GM12865 (cell line): ENCODE measurements at regions not wholly inside any gene's neighbourhood (a gene's known extent, or its start where the extent isn't known, plus 50 kb on each side); places are given as distances from the start of the nearest gene placed in this dataset.

ENCODE experiments used
- DNase-seq: peaks from one replicate; pipeline ENCODE4 v3.0.0; 2010; ENCODE audit warnings: low read depth
- H3K4me3 ChIP-seq: 2 replicates; pipeline ENCODE4 v1.5.1; 2011; ENCODE audit warnings: mild to moderate bottlenecking, low read depth, low read length, control low read depth
- TF ChIP-seq, protein P1 (sequence below): IDR thresholded peaks from 2 replicates; pipeline ENCODE4 v1.5.1; 2011; ENCODE audit warnings: low read length, control low read depth, low read depth, inconsistent platforms; ENCODE audit not compliant: insufficient read depth; ENCODE audit errors: missing control alignments

DNA sequence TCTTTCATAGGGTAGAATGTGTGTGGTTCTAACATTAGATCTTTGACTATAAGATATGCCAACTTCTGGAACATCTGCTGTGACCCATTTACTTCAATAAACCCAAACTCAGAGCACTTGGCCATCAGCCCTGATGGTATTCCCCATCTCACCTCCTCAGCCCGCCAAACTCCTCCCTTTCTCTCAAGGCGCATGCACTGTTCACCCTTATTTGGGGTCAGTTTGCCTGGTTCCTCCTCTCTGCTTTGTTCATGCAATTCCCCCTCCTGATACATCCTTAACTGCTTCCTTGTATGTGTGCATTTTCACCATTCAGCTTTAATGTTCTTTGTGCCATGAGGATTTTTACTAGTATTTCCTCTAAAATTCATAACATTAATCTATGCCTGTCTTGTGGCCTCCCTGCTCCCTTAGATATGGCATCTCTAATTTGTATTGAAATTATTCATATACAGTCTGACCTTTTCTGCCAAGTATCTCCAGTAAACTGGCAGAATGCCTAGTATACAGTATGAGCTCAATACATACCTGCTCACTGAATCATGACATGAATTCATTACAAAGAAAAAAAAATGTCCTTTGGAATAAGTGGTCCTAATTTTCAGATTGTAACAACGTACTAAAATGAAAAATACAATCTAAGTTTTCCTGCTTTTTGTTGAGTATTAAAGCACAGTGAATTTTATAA is 336.8 kb upstream of the IGFBP3 start:
- no peak for DNase-seq
- TF ChIP-seq, protein P1, sequence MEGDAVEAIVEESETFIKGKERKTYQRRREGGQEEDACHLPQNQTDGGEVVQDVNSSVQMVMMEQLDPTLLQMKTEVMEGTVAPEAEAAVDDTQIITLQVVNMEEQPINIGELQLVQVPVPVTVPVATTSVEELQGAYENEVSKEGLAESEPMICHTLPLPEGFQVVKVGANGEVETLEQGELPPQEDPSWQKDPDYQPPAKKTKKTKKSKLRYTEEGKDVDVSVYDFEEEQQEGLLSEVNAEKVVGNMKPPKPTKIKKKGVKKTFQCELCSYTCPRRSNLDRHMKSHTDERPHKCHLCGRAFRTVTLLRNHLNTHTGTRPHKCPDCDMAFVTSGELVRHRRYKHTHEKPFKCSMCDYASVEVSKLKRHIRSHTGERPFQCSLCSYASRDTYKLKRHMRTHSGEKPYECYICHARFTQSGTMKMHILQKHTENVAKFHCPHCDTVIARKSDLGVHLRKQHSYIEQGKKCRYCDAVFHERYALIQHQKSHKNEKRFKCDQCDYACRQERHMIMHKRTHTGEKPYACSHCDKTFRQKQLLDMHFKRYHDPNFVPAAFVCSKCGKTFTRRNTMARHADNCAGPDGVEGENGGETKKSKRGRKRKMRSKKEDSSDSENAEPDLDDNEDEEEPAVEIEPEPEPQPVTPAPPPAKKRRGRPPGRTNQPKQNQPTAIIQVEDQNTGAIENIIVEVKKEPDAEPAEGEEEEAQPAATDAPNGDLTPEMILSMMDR = no peak

DNA sequence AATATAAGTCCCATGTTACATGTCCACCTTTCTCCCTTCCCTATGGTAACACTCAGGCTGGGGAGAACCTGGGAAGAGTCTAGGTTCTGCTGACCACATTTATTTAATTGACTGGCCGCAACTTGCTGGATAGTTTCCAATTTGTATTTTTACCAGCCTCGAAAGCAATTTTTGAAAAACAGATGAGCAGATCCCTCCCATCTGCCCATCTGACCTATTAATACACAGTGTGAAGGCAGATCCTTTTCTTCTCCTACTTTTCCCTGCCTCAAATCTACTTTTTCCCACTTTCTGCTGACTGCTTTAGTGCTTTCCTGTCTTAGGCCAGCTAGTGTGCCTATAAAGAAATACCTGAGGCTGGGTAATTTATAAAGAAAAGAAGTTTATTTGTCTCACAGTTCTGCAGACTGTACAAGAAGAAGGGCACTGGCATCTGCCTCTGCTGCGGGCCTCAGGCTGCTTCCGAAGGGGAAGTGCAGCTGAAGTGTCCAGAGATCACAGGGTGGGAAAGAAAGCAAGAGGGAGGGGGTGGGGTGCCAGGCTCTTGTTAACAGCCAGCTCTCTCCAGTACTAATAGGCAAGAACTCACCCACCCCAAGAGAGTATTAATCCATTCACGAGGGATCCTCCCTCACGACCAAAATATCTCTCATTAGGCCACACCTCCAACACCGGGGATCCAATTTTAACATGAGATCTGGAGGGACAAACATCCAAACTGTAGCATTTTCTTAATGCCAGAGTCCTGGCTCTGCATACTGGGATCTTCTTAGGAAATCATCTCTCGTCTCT is 336.0 kb upstream of the IGFBP3 start:
- no peak overlapping the region for H3K4me3 ChIP-seq
- TF ChIP-seq, protein P1 = no peak
- no peak for DNase-seq

More for the DNA sequence above, 336.8 kb upstream of the IGFBP3 start:
- no peak overlapping the region for H3K4me3 ChIP-seq

DNA sequence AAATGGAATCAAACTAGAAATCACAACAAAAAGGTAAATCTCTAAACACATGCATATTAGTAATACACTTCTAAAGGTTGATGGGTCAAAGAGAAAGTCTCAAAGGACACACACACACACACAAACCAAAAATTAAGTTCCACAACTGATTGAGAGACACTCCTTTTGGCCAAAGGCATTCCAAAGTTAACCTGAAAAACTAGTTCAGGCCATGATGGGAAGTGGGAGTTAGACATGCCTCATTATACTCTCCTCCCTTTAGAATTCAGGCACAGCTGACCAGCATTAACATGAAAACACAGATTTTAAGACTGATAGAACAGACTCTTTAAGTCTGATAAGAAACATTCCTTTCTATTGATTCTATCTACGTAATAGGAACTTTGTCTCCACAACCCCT is 332.4 kb upstream of the IGFBP3 start:
- TF ChIP-seq, protein P1 = no peak
- no peak overlapping the region for H3K4me3 ChIP-seq
- DNase-seq = no peak

DNA sequence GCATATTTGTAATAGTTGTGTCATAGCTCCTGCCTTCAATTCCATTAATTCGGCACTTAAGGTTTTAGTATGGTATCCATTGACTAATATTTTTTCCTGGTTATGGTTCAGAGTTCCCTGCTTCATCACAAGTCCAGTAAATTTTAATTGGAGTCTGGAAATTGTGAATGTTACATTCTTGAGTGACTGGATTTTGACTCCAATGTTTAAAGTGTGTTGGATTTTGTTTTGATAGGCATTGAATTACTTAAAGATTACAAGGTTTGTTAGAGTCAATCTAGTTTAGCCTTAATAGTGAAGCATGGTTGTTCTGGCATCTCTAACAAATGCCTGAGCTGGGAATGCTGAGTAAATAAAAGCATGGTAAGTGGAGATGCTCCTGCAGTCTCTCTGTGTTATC is 326.6 kb upstream of the IGFBP3 start:
- no peak for DNase-seq
- TF ChIP-seq, protein P1 = no peak
- H3K4me3 ChIP-seq = no peak overlapping the region

DNA sequence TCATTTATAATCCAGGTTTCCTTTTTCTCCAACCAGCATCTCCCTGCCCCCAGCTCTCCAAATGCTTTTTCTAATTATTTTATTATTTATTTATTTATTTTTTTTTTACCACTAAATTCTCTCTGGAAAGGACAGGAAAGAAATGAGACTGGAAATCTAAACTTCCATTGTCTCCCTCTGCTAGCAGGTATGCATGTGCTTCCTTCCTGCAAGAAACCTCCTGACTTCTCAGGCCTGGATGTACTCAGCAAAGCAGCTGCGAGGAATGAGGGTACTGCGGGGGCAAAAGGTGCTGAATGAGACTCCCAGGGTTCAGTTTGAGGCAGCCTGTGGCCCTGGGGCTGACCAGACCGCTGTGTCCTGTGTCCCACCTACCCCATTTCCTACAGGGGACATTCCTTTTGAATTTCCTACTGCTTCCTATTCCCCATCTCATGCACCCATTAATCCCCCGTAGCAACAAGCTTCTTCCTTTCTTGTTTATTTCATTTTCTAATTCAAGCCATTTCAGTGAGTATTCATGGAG is 324.6 kb upstream of the IGFBP3 start:
- H3K4me3 ChIP-seq = no peak overlapping the region
- TF ChIP-seq, protein P1 = no peak

DNA sequence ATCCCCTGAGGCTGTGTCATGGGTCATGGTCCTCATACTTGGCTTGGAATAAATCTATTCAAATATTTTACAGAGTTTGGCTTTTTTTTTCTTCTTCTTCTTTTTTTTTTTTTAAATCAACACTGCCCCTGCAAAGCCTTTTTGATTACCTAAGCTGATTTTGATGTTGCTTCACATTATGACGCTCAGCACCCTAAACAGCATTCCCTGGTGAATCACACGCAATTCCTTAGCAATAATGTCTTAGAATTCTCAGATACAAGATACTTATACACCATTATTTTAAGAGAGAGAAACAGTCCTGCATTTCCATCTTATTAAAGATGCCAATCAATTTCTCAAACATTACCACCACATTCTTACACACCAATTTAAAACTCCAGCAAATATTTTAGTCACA is 323.7 kb upstream of the IGFBP3 start:
- no peak for DNase-seq
- H3K4me3 ChIP-seq = no peak overlapping the region
- TF ChIP-seq, protein P1 = no peak

More for the DNA sequence above, 324.6 kb upstream of the IGFBP3 start:
- no peak for DNase-seq
